K562 (cell line): ENCODE measurements at regions not wholly inside any gene's neighbourhood (a gene's known extent, or its start where the extent isn't known, plus 50 kb on each side); places are given as distances from the start of the nearest gene placed in this dataset.

Source experiments
- ATAC-seq: fragments of 200-7000 bp; cut with Tn5 transposase; 3 replicates; pipeline ENCODE4 v1.9.1; 2020; ENCODE audit warnings: moderate library complexity
- BruUV-seq: library from RNA; stranded (reverse); fragments of 400-500 nt; replicated peaks from 2 replicates; lab custom pipeline; 2021; lab: Mats Ljungman, UMichigan
- CTCF ChIA-PET: fragments of 300-600 bp; formaldehyde crosslinking; extraction: SDS; loops from one replicate; lab custom pipeline; 2021; ENCODE audit warnings: low intra/inter-chr PET ratio; lab: Yijun Ruan, JAX
- POLR2A ChIA-PET: fragments of 300-600, 350-650 bp; sonication (Branson Sonifier 250); formaldehyde crosslinking; extraction: SDS; loops from one replicate; lab custom pipeline; 2021; ENCODE audit warnings: antibody characterized with exemption, inconsistent platforms; lab: Yijun Ruan, JAX
- DNase-seq, 4 experiments: peaks; one replicate each; pipeline versions ENCODE4 v3.0.0 to v3.0.0-alpha.2; 2011 to 2018; ENCODE audit warnings: low spot score in 3 of 4, mixed read lengths in 3 of 4; ENCODE audit errors: extremely low read depth in 1 of 4
- FAIRE-seq: peaks from 2 replicates; lab custom pipeline; 2011; peaks lifted over from hg19 to GRCh38; lab: Jason Lieb, UNC
- H2AFZ ChIP-seq: 2 replicates; pipeline ENCODE4 v1.6.0; 2011; ENCODE audit warnings: low read depth, low read length, control low read depth, inconsistent platforms
- H3K27ac ChIP-seq: fragments of 200-600 bp; 3 replicates; pipeline ENCODE4 v1.8.0; 2011; ENCODE audit warnings: low read depth, mild to moderate bottlenecking, control low read depth, inconsistent platforms, low read length, moderate library complexity, mixed read lengths; ENCODE audit errors: extremely low read depth
- H3K27me3 ChIP-seq, 2 experiments: fragments of 300-600 bp in 1 of 2; 2 replicates in 1 of 2; 3 replicates in 1 of 2; pipeline versions ENCODE4 v1.6.0 to v1.8.0; 2011; ENCODE audit warnings: inconsistent platforms in 2 of 2, low read length in 2 of 2, mild to moderate bottlenecking in 1 of 2, mixed read lengths in 1 of 2, moderate library complexity in 1 of 2; ENCODE audit not compliant: control insufficient read depth in 2 of 2, insufficient read depth in 2 of 2
- H3K36me3 ChIP-seq: fragments of 300-600 bp; 3 replicates; pipeline ENCODE4 v1.8.0; 2011; ENCODE audit warnings: mild to moderate bottlenecking, low read length, inconsistent platforms; ENCODE audit not compliant: control insufficient read depth, insufficient read depth
- H3K4me1 ChIP-seq, 2 experiments: fragments of 200-600 bp in 1 of 2; replicated peaks in 1 of 2; 2 replicates in 1 of 2; 3 replicates in 1 of 2; pipeline versions ENCODE4 v1.5.1 to v1.8.0; 2011; ENCODE audit warnings: inconsistent platforms in 2 of 2, low read length in 2 of 2, mild to moderate bottlenecking in 1 of 2, mixed read lengths in 1 of 2, moderate library complexity in 1 of 2; ENCODE audit not compliant: control insufficient read depth in 2 of 2, insufficient read depth in 2 of 2
- H3K4me2 ChIP-seq: 2 replicates; pipeline ENCODE4 v1.6.1; 2011; ENCODE audit warnings: low read length, control low read depth, inconsistent platforms, mixed read lengths; ENCODE audit not compliant: insufficient read depth
- H3K4me3 ChIP-seq: fragments of 200-600 bp; sonication (generic), shearing (Covaris generic); 2 replicates; pipeline ENCODE4 v1.5.1; 2016; ENCODE audit warnings: control low read depth, inconsistent platforms
- H3K79me2 ChIP-seq: fragments of 200-600 bp; 3 replicates; pipeline ENCODE4 v1.8.0; 2011; ENCODE audit warnings: low read length, inconsistent platforms; ENCODE audit not compliant: control insufficient read depth, insufficient read depth
- H3K9ac ChIP-seq, 2 experiments: 2 replicates each; pipeline versions ENCODE4 v1.6.0 to v1.6.1; 2011; ENCODE audit warnings: low read depth in 2 of 2, low read length in 2 of 2, control low read depth in 1 of 2, inconsistent platforms in 1 of 2, mild to moderate bottlenecking in 1 of 2, mixed read lengths in 1 of 2; ENCODE audit not compliant: insufficient read depth in 1 of 2
- H3K9me1 ChIP-seq: one replicate; pipeline ENCODE4 v1.6.0; 2011; ENCODE audit warnings: inconsistent platforms, mild to moderate bottlenecking, low read length, moderate library complexity; ENCODE audit not compliant: control insufficient read depth, insufficient read depth
- H3K9me3 ChIP-seq: replicated peaks from 2 replicates; pipeline ENCODE4 v1.5.1; 2011; ENCODE audit warnings: low read depth, low read length, inconsistent platforms; ENCODE audit not compliant: control insufficient read depth, insufficient read depth
- H4K20me1 ChIP-seq: replicated peaks from 2 replicates; pipeline ENCODE4 v1.6.1; 2011; ENCODE audit warnings: low read length, inconsistent platforms, mixed read lengths; ENCODE audit not compliant: control insufficient read depth, insufficient read depth
- AFF4 ChIP-seq: sonication (generic); formaldehyde crosslinking; IDR thresholded peaks from 2 replicates; pipeline ENCODE4 v1.8.0; 2023; ENCODE audit warnings: mild to moderate bottlenecking, missing genetic modification reagents
- ATF3 ChIP-seq, 2 experiments: fragments of 450-650 bp in 1 of 2; sonication (generic) in 1 of 2; formaldehyde crosslinking in 1 of 2; IDR thresholded peaks in 1 of 2; conservative IDR thresholded peaks in 1 of 2; 2 replicates each; pipeline versions ENCODE4 v1.6.1 to v1.8.1; 2016 to 2023; ENCODE audit warnings: mild to moderate bottlenecking in 2 of 2, moderate library complexity in 2 of 2, inconsistent platforms in 1 of 2, missing genetic modification reagents in 1 of 2
- CSDE1 ChIP-seq, 2 experiments: fragments of 450-650 bp; IDR thresholded peaks; 2 replicates each; pipeline ENCODE4 v1.6.1; 2016; ENCODE audit warnings: mild to moderate bottlenecking in 1 of 2
- DMBX1 ChIP-seq: fragments of 250-450 bp; sonication (Bioruptor Pico); IDR thresholded peaks from 2 replicates; pipeline ENCODE4 v1.8.0; 2022; ENCODE audit warnings: inconsistent platforms, mild to moderate bottlenecking, moderate library complexity, borderline replicate concordance
- GTF2E2 ChIP-seq: fragments of 200-800 bp; sonication (Bioruptor generic); IDR thresholded peaks from 2 replicates; pipeline ENCODE4 v1.6.1; 2016; ENCODE audit warnings: missing genetic modification characterization, missing compliant biosample characterization
- HSF4 ChIP-seq: fragments of 250-450 bp; sonication (Bioruptor Pico); IDR thresholded peaks from 2 replicates; pipeline ENCODE4 v2.1.2; 2022; ENCODE audit warnings: mild to moderate bottlenecking, moderate library complexity, borderline replicate concordance
- NR1H2 ChIP-seq: sonication (generic); formaldehyde crosslinking; IDR thresholded peaks from 2 replicates; pipeline ENCODE4 v1.4.0; 2020; ENCODE audit warnings: mild to moderate bottlenecking, missing genetic modification reagents
- PHB ChIP-seq: fragments of 250-450 bp; sonication (Bioruptor Pico); IDR thresholded peaks from 2 replicates; pipeline ENCODE4 v1.5.0; 2021
- SETDB1 ChIP-seq: IDR thresholded peaks from one replicate; pipeline ENCODE4 v1.6.1; 2012; ENCODE audit warnings: low read length, control low read depth, inconsistent platforms
- TAF7 ChIP-seq: fragments of 450-650 bp; IDR thresholded peaks from 2 replicates; pipeline ENCODE4 v1.6.1; 2016; ENCODE audit warnings: missing genetic modification characterization, missing compliant biosample characterization
- ZBTB34 ChIP-seq: fragments of 250-450 bp; sonication (Bioruptor Pico); IDR thresholded peaks from 2 replicates; pipeline ENCODE4 v1.8.0; 2021; ENCODE audit warnings: mild to moderate bottlenecking, moderate library complexity
- ZNF324 ChIP-seq: fragments of 250-450 bp; sonication (Bioruptor Pico); IDR thresholded peaks from 2 replicates; pipeline ENCODE4 v1.4.0; 2020; ENCODE audit warnings: mild to moderate bottlenecking
- ZNF444 ChIP-seq: fragments of 250-450 bp; sonication (Bioruptor Pico); IDR thresholded peaks from 2 replicates; pipeline ENCODE4 v1.4.0; 2020; ENCODE audit warnings: mild to moderate bottlenecking, moderate library complexity
- ZNF717 ChIP-seq: fragments of 250-450 bp; sonication (Bioruptor Pico); IDR thresholded peaks from 2 replicates; pipeline ENCODE4 v1.5.0; 2021
- ZNF79 ChIP-seq: fragments of 250-450 bp; sonication (Bioruptor Pico); IDR thresholded peaks from 2 replicates; pipeline ENCODE4 v1.4.0; 2020; ENCODE audit warnings: low read depth, mild to moderate bottlenecking, moderate library complexity
- WGBS: fragments of 100-300 bp; shearing (Covaris generic); methylation state at CpG from one replicate; pipeline ENCODE4 v1.1.6; 2016; ENCODE audit warnings: low coverage, mixed read lengths; ENCODE audit not compliant: insufficient coverage; ENCODE audit errors: missing lambda C conversion rate; 5-methylcytosine and 5-hydroxymethylcytosine counted together
- in situ Hi-C: fragments of 300-500 bp; cut with MboI; formaldehyde crosslinking; loops from 4 replicates; pipeline ENCODE4 v1.15.0; 2018; ENCODE audit warnings: inconsistent platforms, mixed read lengths
- intact Hi-C: fragments of 100-400 bp; cut with micrococcal nuclease; formaldehyde crosslinking; loops from 2 replicates; pipeline ENCODE4 v1.14.2; 2022
- TF ChIP-seq, protein P1 (sequence below): fragments of 450-650 bp; formaldehyde crosslinking; IDR thresholded peaks from 2 replicates; pipeline ENCODE4 v1.4.0; 2022; ENCODE audit warnings: mild to moderate bottlenecking, moderate library complexity

DNA sequence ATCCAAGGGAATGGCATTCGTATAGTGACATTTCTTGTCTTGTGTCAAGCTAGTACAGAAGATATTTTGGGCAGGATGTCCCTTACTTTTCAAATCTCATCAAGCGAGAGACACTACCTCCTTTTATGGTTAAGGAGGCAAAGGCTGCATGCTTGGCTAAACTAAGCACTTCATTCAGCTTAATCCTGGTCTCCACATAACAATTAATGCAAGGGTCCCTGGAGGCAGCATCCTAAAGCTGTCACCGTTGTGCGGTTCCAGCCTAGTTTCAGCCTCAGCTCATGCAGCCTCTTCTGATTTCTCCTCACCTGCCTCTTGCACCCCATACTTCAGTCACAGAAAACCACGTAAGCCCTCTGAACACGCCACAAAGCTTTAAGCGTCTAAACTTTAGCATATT lies 67.1 kb upstream of the SLC22A23 start:
- BruUV-seq: no TSS peak
- CTCF ChIA-PET: no interaction called here
- Histone ChIP-seq H3K36me3 (no peaks in the 10 kb centered on the region), H3K4me3 (no peak overlapping the region), H3K4me2 (no peak overlapping the region), H3K9me1 (no peaks in the 10 kb centered on the region), H2AFZ (no peak overlapping the region), H3K4me1 (no peaks in the 10 kb centered on the region), H4K20me1 (no peaks in the 10 kb centered on the region), H3K27ac (no peak overlapping the region), H3K9me3 (no peaks in the 10 kb centered on the region), H3K79me2 (no peaks in the 10 kb centered on the region), H3K9ac (no peak overlapping the region), H3K27me3 (peaks cover 47 to 80% of the 10 kb centered on the region in 2 experiments)
- FAIRE-seq (no peak), ATAC-seq (no peak), DNase-seq (no peak)
- POLR2A ChIA-PET: interaction anchor here (1.2 kb wide), 1 partner anchor 12 kb away, joined by 4 read pairs; no protein-coding TSS in a partner anchor
- WGBS: 2% methylated on average over 7 of the region's 7 CpGs
- in situ Hi-C loops: no loop called here
- intact Hi-C loops: no loop called here
- TF ChIP-seq, protein P1, sequence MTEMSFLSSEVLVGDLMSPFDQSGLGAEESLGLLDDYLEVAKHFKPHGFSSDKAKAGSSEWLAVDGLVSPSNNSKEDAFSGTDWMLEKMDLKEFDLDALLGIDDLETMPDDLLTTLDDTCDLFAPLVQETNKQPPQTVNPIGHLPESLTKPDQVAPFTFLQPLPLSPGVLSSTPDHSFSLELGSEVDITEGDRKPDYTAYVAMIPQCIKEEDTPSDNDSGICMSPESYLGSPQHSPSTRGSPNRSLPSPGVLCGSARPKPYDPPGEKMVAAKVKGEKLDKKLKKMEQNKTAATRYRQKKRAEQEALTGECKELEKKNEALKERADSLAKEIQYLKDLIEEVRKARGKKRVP (CRISPR knock-in tag): no peak
- TF ChIP-seq HSF4 (CRISPR knock-in tag) (no peak), ZNF324 (CRISPR knock-in tag) (no peak), DMBX1 (no peak), GTF2E2 (tag) (no peak), ZNF717 (CRISPR knock-in tag) (no peak), NR1H2 (CRISPR knock-in tag) (no peak), SETDB1 (no peak), AFF4 (CRISPR knock-in tag) (no peak), CSDE1 (IDR thresholded peaks at IDR 0.05) (no peak), ZNF79 (no peak), ZNF444 (CRISPR knock-in tag) (no peak), ATF3 (IDR thresholded peaks at IDR 0.05) (no peak), ATF3 (CRISPR knock-in tag; conservative IDR thresholded peaks at IDR 0.05) (no peak), TAF7 (tag) (no peak), PHB (CRISPR knock-in tag) (no peak), ZBTB34 (no peak)
